NCI-H524 (cell line): ENCODE measurements at regions not wholly inside any gene's neighbourhood (a gene's known extent, or its start where the extent isn't known, plus 50 kb on each side); places are given as distances from the start of the nearest gene placed in this dataset.

Experiments used
- DNase-seq, 2 experiments: peaks; one replicate each; lab custom pipeline; 2025; lab: John Stamatoyannopoulos, UW

- peak in 1 of 2 experiments; percentile 78 for DNase-seq
Measured at GRCh38 chr13:97631158-97631557, 197.2 kb downstream of the RAP2A start.

DNA sequence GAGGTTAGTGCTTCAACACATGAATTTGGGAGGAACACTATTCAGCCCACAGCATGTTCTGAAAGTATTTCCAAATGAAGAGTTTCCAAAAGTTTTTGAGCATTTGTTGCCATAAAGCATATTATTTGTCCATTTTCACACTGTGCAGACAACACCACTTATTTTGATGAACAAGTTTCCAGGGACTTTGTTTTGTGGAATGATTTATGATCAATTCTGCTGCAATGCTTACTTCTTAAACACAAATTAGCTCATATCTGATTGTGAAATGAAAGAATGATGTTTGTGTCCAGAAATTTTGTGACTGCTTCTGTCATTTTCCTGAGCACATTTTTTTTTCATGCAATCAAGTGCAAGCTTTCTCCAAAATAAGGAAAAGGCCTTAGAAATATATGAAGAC, 205.3 kb downstream of the RAP2A start:
- DNase-seq = no peak

GRCh38 chr13:97640268-97640667, 206.3 kb downstream of the RAP2A start:
- DNase-seq = peak; percentile 23 to 82

- DNase-seq = no peak
Measured at GRCh38 chr13:97648171-97648880, 214.4 kb downstream of the RAP2A start.

GRCh38 chr13:97648881-97649224, 214.9 kb downstream of the RAP2A start:
- DNase-seq = no peak

DNA sequence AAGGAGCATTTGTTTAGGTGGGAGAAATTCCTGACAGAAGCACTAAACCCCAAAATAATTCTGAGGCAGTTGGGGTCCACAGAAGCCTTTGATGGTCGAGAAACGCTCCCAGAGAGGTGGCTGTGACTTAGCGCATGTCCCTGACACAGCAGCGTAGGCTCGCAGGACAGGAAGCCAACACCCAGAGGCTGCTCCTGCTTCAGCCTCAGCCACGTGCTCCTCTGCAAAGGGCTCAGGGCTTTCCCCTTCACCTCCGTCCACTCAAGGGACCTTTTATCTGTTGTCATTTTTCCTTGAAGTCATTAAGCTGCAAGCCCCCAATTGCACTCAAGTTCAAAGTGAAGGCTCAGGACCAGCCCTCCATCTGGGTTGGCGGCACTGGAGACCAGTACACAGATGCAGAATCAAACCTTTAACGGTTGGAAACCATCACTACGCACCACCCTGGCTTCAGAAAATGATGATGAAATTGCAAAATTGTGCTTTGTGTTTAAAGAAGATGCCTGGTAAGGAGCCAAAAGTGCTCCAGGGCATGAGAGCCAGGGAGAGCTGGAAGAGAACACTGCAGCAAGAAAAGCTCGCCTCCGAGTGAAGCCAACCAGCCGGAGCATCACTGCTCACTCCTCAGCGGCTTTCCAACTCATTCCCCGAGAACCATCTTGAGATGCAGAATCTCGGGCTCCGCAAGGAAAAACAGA, 219.6 kb downstream of the RAP2A start:
- no peak for DNase-seq

GRCh38 chr13:97654236-97654635, 220.3 kb downstream of the RAP2A start:
- DNase-seq = no peak

DNA sequence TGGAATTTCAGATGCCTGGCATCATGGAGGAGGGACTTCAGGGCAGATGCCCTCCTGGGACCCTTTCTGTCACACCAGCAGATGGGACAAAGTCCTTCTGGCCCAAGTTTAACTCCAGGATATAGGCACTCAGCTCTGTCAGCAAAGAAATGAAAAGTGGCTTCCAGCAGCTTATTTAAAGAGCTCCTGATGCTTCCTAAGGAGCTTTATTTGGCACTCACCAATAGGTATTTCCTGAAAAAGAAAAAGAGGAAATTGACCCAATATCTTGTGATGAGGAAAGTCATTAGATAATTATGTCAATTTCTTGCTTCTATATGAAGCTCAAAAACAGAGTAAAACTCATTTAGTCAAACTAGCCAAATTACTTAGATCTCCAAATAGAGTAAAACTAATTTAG, 224.6 kb downstream of the RAP2A start:
- peak in 1 of 2 experiments; percentile 10 for DNase-seq

GRCh38 chr13:97659602-97660001, 225.6 kb downstream of the RAP2A start:
- DNase-seq = peak; percentile 25 to 66

GRCh38 chr13:97660594-97661260, 226.8 kb downstream of the RAP2A start:
- DNase-seq = no peak

- no peak for DNase-seq
Measured at GRCh38 chr13:97686594-97686993, 252.6 kb downstream of the RAP2A start.

DNA sequence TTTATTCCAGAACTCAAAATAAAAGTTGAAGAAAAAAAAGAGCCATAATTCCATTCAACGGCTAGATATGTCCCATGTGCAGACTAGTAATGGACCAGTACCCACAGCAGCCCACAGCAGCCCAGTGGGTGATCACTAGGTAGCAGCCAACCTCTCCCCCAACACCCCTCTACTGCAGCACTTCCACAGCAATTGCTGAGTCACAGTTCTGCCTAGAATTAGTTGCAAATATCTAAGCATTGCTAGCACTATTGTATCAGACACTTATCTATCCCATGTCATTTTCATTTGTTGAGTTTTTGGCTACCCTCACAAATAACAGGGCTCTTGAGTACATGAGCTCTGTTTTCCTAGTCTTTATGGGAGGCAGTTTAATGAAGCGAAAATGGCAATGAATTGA, 258.7 kb downstream of the RAP2A start:
- no peak for DNase-seq

DNA sequence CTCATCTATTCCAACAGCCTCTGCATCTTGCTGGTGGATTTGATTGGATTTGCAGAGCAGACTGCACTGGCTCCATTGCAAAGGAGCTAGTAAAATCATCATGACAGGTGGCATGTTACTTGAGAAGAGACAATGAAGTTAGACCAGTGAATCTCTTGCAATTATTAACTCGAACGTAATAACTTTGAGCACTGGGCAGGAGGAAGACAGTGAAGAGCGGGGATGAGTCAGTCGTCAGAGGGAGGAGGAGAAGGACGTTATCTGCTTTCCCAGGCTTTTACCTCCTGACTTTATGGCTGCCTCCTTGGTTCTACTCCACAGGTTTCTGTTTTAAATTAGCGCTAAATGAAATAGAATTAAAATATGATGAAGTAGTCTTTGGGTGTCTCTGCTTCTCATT, 257.8 kb upstream of the IPO5 start:
- peak; percentile 83 to 96 for DNase-seq

GRCh38 chr13:97696921-97697320, 256.6 kb upstream of the IPO5 start:
- DNase-seq = peak; percentile 0 to 40

DNA sequence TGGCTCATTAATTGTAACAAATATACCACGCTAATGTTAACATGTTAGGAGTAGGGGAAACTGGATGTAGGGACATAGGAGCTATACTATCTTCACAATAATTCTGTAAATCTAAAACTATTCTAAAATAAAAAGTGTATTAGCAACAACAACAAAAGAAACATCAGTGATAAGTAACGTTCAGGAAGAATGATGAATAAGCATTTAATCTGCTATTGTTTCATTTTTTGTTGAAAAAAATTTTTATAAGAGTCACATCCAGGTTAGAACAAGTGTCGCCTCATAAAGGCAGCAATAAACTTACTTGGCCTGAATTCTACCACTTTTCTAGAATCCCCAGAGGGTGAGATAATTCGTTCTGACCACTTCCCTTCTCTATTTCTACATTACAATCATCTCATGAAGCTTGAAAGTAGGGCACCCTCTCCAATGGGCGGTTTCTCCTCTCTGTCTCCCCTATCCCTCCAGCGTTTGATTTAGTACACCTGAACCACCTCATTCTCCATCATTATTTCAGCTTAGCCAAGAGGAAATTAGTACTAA, 253.1 kb upstream of the IPO5 start:
- DNase-seq = no peak

- DNase-seq = no peak
Measured at GRCh38 chr13:97702614-97703013, 250.9 kb upstream of the IPO5 start.

DNA sequence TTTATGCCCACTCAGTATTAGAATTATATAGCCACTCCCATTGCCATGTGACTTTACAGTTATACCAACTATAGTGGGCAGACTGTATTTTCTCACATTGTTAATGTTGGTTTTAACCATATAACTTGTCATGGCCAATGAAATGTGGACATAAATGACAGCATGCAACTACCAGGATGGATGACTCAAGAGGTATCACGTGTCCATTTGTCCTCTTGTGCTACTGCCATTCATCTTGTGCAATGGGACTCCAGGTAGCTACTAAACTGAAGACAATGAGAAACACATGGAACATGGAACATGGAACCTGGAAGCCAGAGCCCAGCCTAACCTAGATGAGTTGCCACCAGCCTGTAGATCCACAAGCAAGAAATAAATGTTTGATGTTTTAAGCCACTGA, 242.7 kb upstream of the IPO5 start:
- no peak for DNase-seq

- DNase-seq = no peak
Measured at GRCh38 chr13:97712770-97713169, 240.7 kb upstream of the IPO5 start.

GRCh38 chr13:97715763-97716162, 237.7 kb upstream of the IPO5 start:
- DNase-seq = no peak

DNA sequence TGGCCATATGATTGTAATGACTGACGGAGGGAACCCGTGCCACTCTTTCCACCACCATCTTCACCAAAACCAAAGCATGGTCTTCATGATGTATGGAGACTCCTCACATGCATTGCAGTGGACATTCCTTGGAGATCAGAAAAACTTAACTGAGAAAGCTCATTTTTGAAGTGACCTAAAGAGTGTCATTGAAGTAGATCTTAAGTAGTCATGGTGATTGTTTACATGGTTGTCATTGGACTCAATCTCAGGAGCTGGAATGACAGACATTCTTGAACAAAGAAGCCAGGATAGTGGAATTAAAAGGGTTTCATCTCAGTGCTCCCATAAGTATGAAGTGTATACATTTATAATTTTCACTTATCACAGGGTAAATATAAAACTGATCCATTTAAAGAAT, 236.7 kb upstream of the IPO5 start:
- DNase-seq = no peak

GRCh38 chr13:97719736-97720135, 233.7 kb upstream of the IPO5 start:
- DNase-seq = no peak

GRCh38 chr13:97720896-97721295, 232.6 kb upstream of the IPO5 start:
- DNase-seq = no peak

DNA sequence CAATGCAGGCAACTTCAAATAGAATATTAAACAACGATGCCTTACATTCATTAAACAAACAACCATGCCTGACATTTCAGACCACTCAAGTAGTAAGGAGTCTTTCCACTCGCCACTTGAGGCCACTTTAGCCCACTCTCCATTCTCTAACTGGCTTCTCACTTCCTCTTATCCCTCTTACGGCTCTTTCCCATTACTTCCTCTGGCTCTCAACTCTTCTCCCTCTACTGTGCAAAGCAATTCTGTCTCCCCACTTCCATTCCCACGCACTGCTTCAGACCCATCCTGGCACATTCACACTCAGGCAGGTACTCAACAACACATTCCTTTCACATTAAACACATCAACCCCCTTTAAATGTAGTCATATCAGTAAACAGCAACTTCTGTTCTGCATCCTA, 229.8 kb upstream of the IPO5 start:
- DNase-seq = no peak
